Subcutaneous abdominal adipose tissue (tissue), 5 donors: ENCODE measurements at regions not wholly inside any gene's neighbourhood (a gene's known extent, or its start where the extent isn't known, plus 50 kb on each side); places are given as distances from the start of the nearest gene placed in this dataset.

ENCODE experiments used
- H3K27ac ChIP-seq: one replicate; pipeline ENCODE4 v1.7.0; 2013; ENCODE audit warnings: low read depth, mild to moderate bottlenecking, inconsistent platforms, low read length, moderate library complexity
- H3K27me3 ChIP-seq, 5 donors: one replicate each; pipeline ENCODE4 v1.7.0; 2013; ENCODE audit warnings: low read length in 5 of 5, inconsistent platforms in 1 of 5; ENCODE audit not compliant: control insufficient read depth in 5 of 5, insufficient read depth in 4 of 5
- H3K36me3 ChIP-seq, 5 donors: one replicate each; pipeline ENCODE4 v1.7.0; 2013; ENCODE audit warnings: low read length in 5 of 5; ENCODE audit not compliant: control insufficient read depth in 5 of 5, insufficient read depth in 5 of 5
- H3K4me1 ChIP-seq, 5 donors: one replicate each; pipeline ENCODE4 v1.7.0; 2013; ENCODE audit warnings: low read length in 5 of 5, mild to moderate bottlenecking in 3 of 5, moderate library complexity in 1 of 5; ENCODE audit not compliant: control insufficient read depth in 5 of 5, insufficient read depth in 5 of 5
- H3K4me3 ChIP-seq, 5 donors: one replicate each; pipeline ENCODE4 v1.7.0; 2013; ENCODE audit warnings: low read length in 5 of 5, low read depth in 1 of 5
- H3K9ac ChIP-seq, 5 donors: one replicate each; pipeline ENCODE4 v1.7.0; 2013; ENCODE audit warnings: low read length in 5 of 5, mild to moderate bottlenecking in 4 of 5, moderate library complexity in 3 of 5
- H3K9me3 ChIP-seq, 5 donors: one replicate each; pipeline ENCODE4 v1.7.0; 2013; ENCODE audit warnings: low read length in 5 of 5; ENCODE audit not compliant: control insufficient read depth in 5 of 5
- donor health status: healthy.
- donor health status: healthy.
- donor health status: healthy.
- donor health status: healthy.
- donor health status: healthy.

DNA sequence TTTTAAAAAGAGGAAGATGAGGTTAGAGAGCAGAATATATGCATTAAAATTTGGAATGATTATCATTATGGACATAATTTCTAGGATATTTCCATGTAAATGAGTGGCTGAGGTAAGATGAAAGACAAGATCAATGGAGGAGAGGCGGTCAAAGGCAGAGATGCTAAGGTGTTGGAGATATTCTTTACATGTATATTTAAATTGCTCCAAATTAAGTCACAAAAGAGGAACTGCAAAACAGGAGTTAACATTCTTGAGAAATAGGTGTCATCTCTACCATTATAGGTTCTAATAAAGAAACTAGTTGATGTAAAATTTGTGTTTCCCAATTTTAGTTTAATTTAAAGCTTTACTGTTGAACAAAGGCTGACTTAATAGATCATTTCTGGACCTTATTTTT, 268.5 kb upstream of the PPFIA2 start:
- no peaks in the 10 kb centered on the region for H3K36me3 ChIP-seq
- no peaks in the 10 kb centered on the region for H3K27me3 ChIP-seq
- H3K9me3 ChIP-seq = no peaks in the 10 kb centered on the region
- H3K9ac ChIP-seq = no peak overlapping the region
- H3K27ac ChIP-seq = no peak overlapping the region
- H3K4me1 ChIP-seq = no peaks in the 10 kb centered on the region
- H3K4me3 ChIP-seq = no peak overlapping the region

DNA sequence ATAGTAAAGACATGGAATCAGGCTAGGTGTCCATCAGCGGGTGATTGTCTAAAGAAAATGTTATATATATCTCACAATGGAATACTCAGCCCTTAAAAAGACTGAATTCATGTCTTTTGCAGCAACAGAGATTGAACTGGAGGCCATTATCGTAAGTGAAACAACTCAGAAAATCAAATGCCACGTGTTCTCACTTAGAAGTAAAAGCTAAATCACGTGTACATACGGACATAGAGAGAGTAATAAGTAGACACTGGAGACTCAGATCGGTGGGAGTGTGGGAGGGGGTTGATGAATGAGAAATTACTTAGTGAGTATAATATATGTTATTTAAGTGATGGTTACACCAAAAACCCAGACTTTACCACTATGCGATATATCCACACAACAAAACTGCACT, 266.3 kb upstream of the PPFIA2 start:
- Histone ChIP-seq H3K9me3 (no peaks in the 10 kb centered on the region), H3K9ac (no peak overlapping the region), H3K4me1 (no peaks in the 10 kb centered on the region), H3K27me3 (no peaks in the 10 kb centered on the region), H3K4me3 (no peak overlapping the region), H3K36me3 (no peaks in the 10 kb centered on the region), H3K27ac (no peak overlapping the region)

DNA sequence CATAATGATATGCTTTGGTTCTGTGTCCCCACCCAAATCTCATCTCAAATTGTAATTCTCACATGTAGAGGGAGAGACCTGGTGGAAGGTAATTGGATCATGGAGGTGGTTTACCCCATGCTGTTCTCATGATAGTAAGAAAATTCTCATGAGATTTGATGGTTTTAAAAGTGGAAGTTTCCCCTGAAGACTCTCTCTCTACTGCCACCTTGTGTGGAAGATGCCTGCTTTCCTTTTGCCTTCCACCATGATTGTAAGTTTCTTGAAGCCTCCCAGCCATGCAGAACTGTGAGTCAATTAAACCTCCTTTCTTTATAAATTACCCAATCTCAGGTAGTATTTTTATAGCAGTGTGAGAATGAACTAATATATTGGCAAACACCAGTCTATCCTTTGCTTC, 260.4 kb upstream of the PPFIA2 start:
- no peaks in the 10 kb centered on the region for H3K9me3 ChIP-seq
- no peak overlapping the region for H3K4me3 ChIP-seq
- H3K27me3 ChIP-seq = no peaks in the 10 kb centered on the region
- H3K36me3 ChIP-seq = no peaks in the 10 kb centered on the region
- H3K9ac ChIP-seq = no peak overlapping the region
- H3K27ac ChIP-seq = no peak overlapping the region
- H3K4me1 ChIP-seq = no peaks in the 10 kb centered on the region

DNA sequence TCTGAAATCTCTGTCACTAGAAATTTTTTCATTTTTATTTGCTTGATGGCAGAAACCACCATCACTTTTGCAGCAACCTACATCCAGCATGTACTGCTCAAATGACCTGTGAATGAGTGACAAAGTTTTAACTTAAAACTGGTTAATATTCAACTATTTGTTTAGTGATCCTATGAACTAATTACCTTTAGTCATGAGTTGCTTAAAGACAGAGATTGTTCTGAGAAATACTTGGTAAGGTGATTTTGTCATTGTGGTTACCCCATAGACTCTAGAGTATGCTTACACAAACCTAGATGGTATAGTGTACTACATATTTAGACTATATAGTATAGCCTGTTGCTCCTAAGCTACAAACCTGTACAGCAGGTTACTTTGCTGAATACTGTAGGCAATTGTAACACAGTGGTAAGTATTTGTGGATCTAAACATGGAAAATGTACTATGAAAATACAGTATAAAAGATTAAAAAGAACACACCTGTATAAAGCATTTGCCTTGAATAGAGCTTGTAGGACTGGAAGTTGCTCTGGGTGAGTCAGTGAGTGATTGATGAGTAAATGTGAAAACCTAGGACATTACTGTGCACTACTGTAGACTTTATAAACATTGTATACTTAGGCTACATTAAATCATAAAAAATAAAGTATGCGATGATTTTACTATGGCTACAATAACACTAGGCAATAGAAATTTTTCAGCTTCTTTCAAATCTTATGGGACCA, 256.6 kb upstream of the PPFIA2 start:
- H3K27me3 ChIP-seq = no peaks in the 10 kb centered on the region
- H3K9me3 ChIP-seq = no peaks in the 10 kb centered on the region
- H3K4me1 ChIP-seq = no peaks in the 10 kb centered on the region
- no peaks in the 10 kb centered on the region for H3K36me3 ChIP-seq
- H3K9ac ChIP-seq = no peak overlapping the region
- H3K4me3 ChIP-seq = no peak overlapping the region
- H3K27ac ChIP-seq = no peak overlapping the region

DNA sequence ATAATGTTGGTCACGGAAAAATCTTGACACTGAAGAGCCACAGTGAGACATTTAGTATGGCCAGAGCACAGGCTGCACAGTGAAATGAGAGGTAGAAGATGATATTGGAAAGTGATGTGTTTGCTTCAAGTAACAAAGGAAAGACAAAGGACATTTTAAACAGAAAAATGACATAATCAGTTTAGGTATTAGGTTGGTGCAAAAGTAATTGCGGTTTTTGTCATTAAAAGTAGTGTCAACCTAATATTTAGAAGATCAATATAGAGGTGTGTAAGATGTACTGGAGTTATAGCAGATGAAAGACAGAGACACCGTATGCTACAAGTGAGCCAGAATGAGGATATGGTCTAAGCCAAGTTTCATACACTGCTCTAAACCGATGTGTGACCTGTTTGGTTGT, 253.0 kb upstream of the PPFIA2 start:
- Histone ChIP-seq H3K4me1 (no peaks in the 10 kb centered on the region), H3K27me3 (no peaks in the 10 kb centered on the region), H3K36me3 (no peaks in the 10 kb centered on the region), H3K9ac (no peak overlapping the region), H3K27ac (no peak overlapping the region), H3K9me3 (no peaks in the 10 kb centered on the region), H3K4me3 (no peak overlapping the region)

DNA sequence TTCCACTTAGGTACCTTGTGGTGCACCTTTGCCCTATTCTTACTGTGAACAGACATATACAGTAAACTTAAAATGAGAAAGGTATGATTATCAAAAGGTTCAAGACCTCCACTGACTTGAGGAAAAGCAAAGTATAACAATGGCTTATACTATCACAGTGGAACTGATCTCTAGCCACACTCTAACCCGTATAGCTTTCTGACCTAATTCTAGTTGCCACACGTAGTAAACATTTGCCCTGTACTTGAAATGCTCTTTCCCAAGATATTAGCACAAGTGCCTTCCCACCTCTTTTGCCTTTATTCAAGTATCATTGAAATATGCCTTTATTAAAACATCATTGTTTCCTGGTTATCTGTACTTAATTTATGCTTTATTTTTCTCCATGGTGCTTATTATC, 250.4 kb upstream of the PPFIA2 start:
- no peaks in the 10 kb centered on the region for H3K36me3 ChIP-seq
- H3K27ac ChIP-seq = no peak overlapping the region
- no peak overlapping the region for H3K4me3 ChIP-seq
- no peaks in the 10 kb centered on the region for H3K27me3 ChIP-seq
- H3K9ac ChIP-seq = no peak overlapping the region
- no peaks in the 10 kb centered on the region for H3K9me3 ChIP-seq
- H3K4me1 ChIP-seq = no peaks in the 10 kb centered on the region

DNA sequence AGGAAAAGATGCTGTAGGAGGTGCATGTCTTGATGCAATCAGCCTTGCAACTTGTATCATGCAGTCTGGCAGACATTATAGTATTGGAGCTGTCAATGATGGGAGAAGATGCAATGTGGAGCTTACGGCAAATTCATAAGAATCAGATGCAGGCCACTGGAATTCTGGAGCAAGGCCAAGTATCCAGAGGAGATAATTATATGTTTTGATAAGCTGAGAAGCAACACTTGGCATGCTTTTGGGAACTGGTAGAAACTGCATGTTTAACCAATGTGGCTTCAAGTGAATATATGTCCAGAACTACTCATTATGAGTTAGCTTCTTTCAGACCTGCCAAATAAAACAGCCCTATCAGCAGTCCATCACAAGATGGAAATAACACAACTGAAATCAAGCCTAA, 249.1 kb upstream of the PPFIA2 start:
- Histone ChIP-seq H3K4me1 (no peaks in the 10 kb centered on the region), H3K9ac (no peak overlapping the region), H3K9me3 (no peaks in the 10 kb centered on the region), H3K27me3 (no peaks in the 10 kb centered on the region), H3K36me3 (no peaks in the 10 kb centered on the region), H3K4me3 (no peak overlapping the region), H3K27ac (no peak overlapping the region)

DNA sequence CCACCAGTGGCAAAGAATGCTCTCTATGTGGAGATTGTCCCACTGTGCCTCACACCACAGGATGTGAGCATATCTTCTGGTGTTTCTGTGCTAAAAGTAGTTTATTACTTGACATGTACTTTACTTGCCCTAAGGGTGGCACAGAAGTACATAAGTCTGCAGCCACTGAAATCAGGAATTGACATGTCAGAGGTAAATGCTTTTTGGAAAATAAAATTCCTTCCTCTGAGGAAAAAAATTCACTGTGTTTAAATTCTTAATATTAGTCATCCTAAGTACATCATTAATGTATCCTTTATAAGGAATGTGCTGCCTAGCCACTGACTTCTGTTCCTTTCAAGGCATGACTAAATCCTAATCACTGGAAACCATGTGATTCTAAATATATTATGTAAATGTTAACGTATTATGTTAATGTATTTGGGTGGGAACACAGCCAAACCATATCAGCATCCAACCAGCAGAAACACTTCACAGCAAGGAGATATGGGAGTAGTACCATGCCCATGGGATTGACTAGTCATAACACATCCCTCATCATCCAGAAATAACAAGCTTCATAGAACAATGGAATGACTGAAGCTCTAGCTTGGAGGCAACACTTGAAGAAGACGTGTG, 239.7 kb upstream of the PPFIA2 start:
- H3K9me3 ChIP-seq = no peaks in the 10 kb centered on the region
- H3K27me3 ChIP-seq = no peaks in the 10 kb centered on the region
- H3K36me3 ChIP-seq = no peaks in the 10 kb centered on the region
- H3K4me1 ChIP-seq = no peaks in the 10 kb centered on the region
- H3K9ac ChIP-seq = no peak overlapping the region
- no peak overlapping the region for H3K27ac ChIP-seq
- H3K4me3 ChIP-seq = no peak overlapping the region

DNA sequence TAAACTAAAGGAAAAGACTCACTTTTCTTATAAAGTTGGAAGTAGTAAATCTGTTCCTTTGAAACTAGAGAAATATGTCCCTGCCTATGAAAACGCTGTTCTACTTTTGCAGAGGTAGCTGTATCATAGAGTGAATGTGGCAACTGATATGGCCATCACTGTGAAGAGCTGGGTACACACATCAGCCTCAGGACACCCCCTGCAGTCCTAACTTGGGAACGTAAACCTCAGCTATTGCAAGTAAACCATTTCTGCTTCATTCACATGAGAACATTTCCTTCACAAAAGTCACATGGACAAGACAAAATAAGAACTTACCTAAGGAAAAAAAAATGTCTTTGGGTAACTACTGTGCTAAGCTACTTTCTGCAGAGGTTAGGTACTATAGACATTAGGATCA, 233.3 kb upstream of the PPFIA2 start:
- Histone ChIP-seq H3K4me1 (no peaks in the 10 kb centered on the region), H3K27me3 (no peaks in the 10 kb centered on the region), H3K9me3 (no peaks in the 10 kb centered on the region), H3K9ac (no peak overlapping the region), H3K36me3 (no peaks in the 10 kb centered on the region), H3K27ac (no peak overlapping the region), H3K4me3 (no peak overlapping the region)

DNA sequence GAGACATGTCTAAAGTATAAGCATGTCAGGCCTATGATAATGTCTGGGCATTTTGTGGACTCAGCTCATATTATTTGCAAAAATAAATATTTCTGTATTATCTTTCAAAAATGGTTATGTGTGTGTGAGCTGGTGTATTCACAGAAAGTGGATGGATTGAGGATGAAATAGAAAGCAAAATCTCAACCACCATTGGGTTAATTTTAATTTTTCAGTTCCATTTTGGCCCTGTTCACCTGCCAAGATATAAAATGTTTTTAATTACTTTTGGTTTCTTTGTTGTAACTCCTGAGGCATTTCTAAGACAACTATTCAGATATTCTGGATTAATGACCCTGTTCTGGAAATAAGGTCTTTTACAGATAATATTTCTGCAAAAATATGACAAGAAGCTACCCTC, 232.7 kb upstream of the PPFIA2 start:
- no peaks in the 10 kb centered on the region for H3K9me3 ChIP-seq
- H3K9ac ChIP-seq = no peak overlapping the region
- no peaks in the 10 kb centered on the region for H3K4me1 ChIP-seq
- no peak overlapping the region for H3K4me3 ChIP-seq
- no peaks in the 10 kb centered on the region for H3K36me3 ChIP-seq
- H3K27ac ChIP-seq = no peak overlapping the region
- no peaks in the 10 kb centered on the region for H3K27me3 ChIP-seq
